ENCODE measurements at regions not wholly inside any gene's neighbourhood (a gene's known extent, or its start where the extent isn't known, plus 50 kb on each side); places are given as distances from the start of the nearest gene placed in this dataset.

- H3K4me3 ChIP-seq (ENCODE audit: low read depth, low read length), result no peak overlapping the region
- no peak for TF ChIP-seq CTCF (conservative IDR thresholded peaks at IDR 0.05; ENCODE audit: low read depth, low read length)
- no peak for DNase-seq (ENCODE audit: low read depth)
Measured at GRCh38 chr20:39165099-39165498, 203.0 kb downstream of the DHX35 start.

GRCh38 chr20:39164642-39165041 lies 202.5 kb downstream of the DHX35 start:
- DNase-seq (ENCODE audit: low read depth), result no peak
- no peak overlapping the region for H3K4me3 ChIP-seq (ENCODE audit: low read depth, low read length)
- no peak for TF ChIP-seq CTCF (conservative IDR thresholded peaks at IDR 0.05; ENCODE audit: low read depth, low read length)

GRCh38 chr20:39163993-39164392 lies 201.8 kb downstream of the DHX35 start:
- no peak for DNase-seq (ENCODE audit: low read depth)
- TF ChIP-seq CTCF (conservative IDR thresholded peaks at IDR 0.05; ENCODE audit: low read depth, low read length), result no peak
- no peak overlapping the region for H3K4me3 ChIP-seq (ENCODE audit: low read depth, low read length)

- no peak for DNase-seq (ENCODE audit: low read depth)
- no peak overlapping the region for H3K4me3 ChIP-seq (ENCODE audit: low read depth, low read length)
- TF ChIP-seq CTCF (conservative IDR thresholded peaks at IDR 0.05; ENCODE audit: low read depth, low read length), result no peak
Measured at GRCh38 chr20:39161900-39162299, 199.8 kb downstream of the DHX35 start.

- DNase-seq (ENCODE audit: low read depth), result no peak
- H3K4me3 ChIP-seq (ENCODE audit: low read depth, low read length), result no peak overlapping the region
- TF ChIP-seq CTCF (conservative IDR thresholded peaks at IDR 0.05; ENCODE audit: low read depth, low read length), result no peak
Measured at GRCh38 chr20:39155971-39156370, 193.8 kb downstream of the DHX35 start.

- no peak for TF ChIP-seq CTCF (conservative IDR thresholded peaks at IDR 0.05; ENCODE audit: low read depth, low read length)
- H3K4me3 ChIP-seq (ENCODE audit: low read depth, low read length), result no peak overlapping the region
- no peak for DNase-seq (ENCODE audit: low read depth)
Measured at GRCh38 chr20:39152742-39153141, 190.6 kb downstream of the DHX35 start.

GRCh38 chr20:39152126-39152525 lies 190.0 kb downstream of the DHX35 start:
- no peak overlapping the region for H3K4me3 ChIP-seq (ENCODE audit: low read depth, low read length)

More at GRCh38 chr20:39152126-39152525, 190.0 kb downstream of the DHX35 start:
- no peak for TF ChIP-seq CTCF (conservative IDR thresholded peaks at IDR 0.05; ENCODE audit: low read depth, low read length)
- DNase-seq (ENCODE audit: low read depth), result no peak

Data from epithelial cell of proximal tubule (primary cell).